Dendritic cell treated with granulocyte-macrophage colony-stimulating factor and Interleukin-4, amounts not matched to agents 40 ng/mL and 50 ng/mL, for 4 days (primary cell): ENCODE measurements at regions not wholly inside any gene's neighbourhood (a gene's known extent, or its start where the extent isn't known, plus 50 kb on each side); places are given as distances from the start of the nearest gene placed in this dataset.

Source experiments
- H3K27ac Mint-ChIP-seq: one replicate; pipeline ENCODE4 v1.8.0; 2022; ENCODE audit warnings: mild to moderate bottlenecking, mixed read lengths
- H3K27me3 Mint-ChIP-seq: one replicate; pipeline ENCODE4 v1.8.0; 2022; ENCODE audit warnings: mild to moderate bottlenecking, mixed read lengths
- H3K36me3 Mint-ChIP-seq: one replicate; pipeline ENCODE4 v1.8.0; 2022; ENCODE audit warnings: low read depth, mixed read lengths
- H3K4me1 Mint-ChIP-seq: one replicate; pipeline ENCODE4 v1.8.0; 2022; ENCODE audit warnings: low read depth, mixed read lengths
- H3K4me3 Mint-ChIP-seq: one replicate; pipeline ENCODE4 v1.8.0; 2022; ENCODE audit warnings: mild to moderate bottlenecking, moderate library complexity, mixed read lengths
- H3K9me3 Mint-ChIP-seq: one replicate; pipeline ENCODE4 v1.8.0; 2022; ENCODE audit warnings: mixed read lengths
- intact Hi-C: fragments of 100-400 bp; cut with micrococcal nuclease; formaldehyde crosslinking; loops from one replicate; pipeline ENCODE4 v1.15.0; 2022

- intact Hi-C loops: no loop called here
- Mint-ChIP-seq H3K9me3 (peaks cover 18% of the 10 kb centered on the region), H3K4me3 (no peak overlapping the region), H3K27ac (no peak overlapping the region), H3K36me3 (no peaks in the 10 kb centered on the region), H3K27me3 (no peaks in the 10 kb centered on the region), H3K4me1 (no peaks in the 10 kb centered on the region)
Observed at GRCh38 chr3:96169111-96169766, 645.2 kb upstream of the EPHA6 start.

GRCh38 chr3:96172917-96173316, 641.5 kb upstream of the EPHA6 start:
- H3K4me3 Mint-ChIP-seq: no peak overlapping the region
- peaks cover 31% of the 10 kb centered on the region for H3K9me3 Mint-ChIP-seq
- no peaks in the 10 kb centered on the region for H3K4me1 Mint-ChIP-seq
- no peaks in the 10 kb centered on the region for H3K27me3 Mint-ChIP-seq
- H3K36me3 Mint-ChIP-seq: no peaks in the 10 kb centered on the region
- intact Hi-C loops: no loop called here
- H3K27ac Mint-ChIP-seq: no peak overlapping the region

GRCh38 chr3:96175500-96175899, 638.9 kb upstream of the EPHA6 start:
- intact Hi-C loops: no loop called here
- H3K4me1 Mint-ChIP-seq: no peaks in the 10 kb centered on the region
- no peak overlapping the region for H3K4me3 Mint-ChIP-seq
- peaks cover 22% of the 10 kb centered on the region for H3K9me3 Mint-ChIP-seq
- no peaks in the 10 kb centered on the region for H3K27me3 Mint-ChIP-seq
- H3K27ac Mint-ChIP-seq: no peak overlapping the region
- H3K36me3 Mint-ChIP-seq: no peaks in the 10 kb centered on the region

- no peaks in the 10 kb centered on the region for H3K27me3 Mint-ChIP-seq
- no peaks in the 10 kb centered on the region for H3K4me1 Mint-ChIP-seq
- H3K27ac Mint-ChIP-seq: no peak overlapping the region
- H3K9me3 Mint-ChIP-seq: peaks cover 7% of the 10 kb centered on the region
- no peak overlapping the region for H3K4me3 Mint-ChIP-seq
- H3K36me3 Mint-ChIP-seq: no peaks in the 10 kb centered on the region
- intact Hi-C loops: no loop called here
Observed at GRCh38 chr3:96182756-96183155, 631.6 kb upstream of the EPHA6 start.

- no peaks in the 10 kb centered on the region for H3K27me3 Mint-ChIP-seq
- H3K4me3 Mint-ChIP-seq: no peak overlapping the region
- no peak overlapping the region for H3K27ac Mint-ChIP-seq
- no peaks in the 10 kb centered on the region for H3K4me1 Mint-ChIP-seq
- intact Hi-C loops: no loop called here
- peaks cover 7% of the 10 kb centered on the region for H3K9me3 Mint-ChIP-seq
- H3K36me3 Mint-ChIP-seq: no peaks in the 10 kb centered on the region
Observed at GRCh38 chr3:96183871-96184270, 630.5 kb upstream of the EPHA6 start.

- intact Hi-C loops: no loop called here
- no peak overlapping the region for H3K4me3 Mint-ChIP-seq
- H3K27ac Mint-ChIP-seq: no peak overlapping the region
- H3K27me3 Mint-ChIP-seq: no peaks in the 10 kb centered on the region
- H3K9me3 Mint-ChIP-seq: peaks cover 1% of the 10 kb centered on the region
- H3K4me1 Mint-ChIP-seq: no peaks in the 10 kb centered on the region
- H3K36me3 Mint-ChIP-seq: no peaks in the 10 kb centered on the region
Observed at GRCh38 chr3:96190024-96190616, 624.3 kb upstream of the EPHA6 start.

GRCh38 chr3:96192966-96193550, 621.3 kb upstream of the EPHA6 start:
- Mint-ChIP-seq H3K27ac (no peak overlapping the region), H3K4me3 (no peak overlapping the region), H3K9me3 (no peaks in the 10 kb centered on the region), H3K4me1 (no peaks in the 10 kb centered on the region), H3K27me3 (no peaks in the 10 kb centered on the region), H3K36me3 (no peaks in the 10 kb centered on the region)
- intact Hi-C loops: no loop called here

GRCh38 chr3:96200897-96201296, 613.5 kb upstream of the EPHA6 start:
- no peaks in the 10 kb centered on the region for H3K4me1 Mint-ChIP-seq
- H3K9me3 Mint-ChIP-seq: peaks cover 55% of the 10 kb centered on the region
- no peak overlapping the region for H3K4me3 Mint-ChIP-seq
- H3K27ac Mint-ChIP-seq: no peak overlapping the region
- intact Hi-C loops: no loop called here
- no peaks in the 10 kb centered on the region for H3K36me3 Mint-ChIP-seq
- no peaks in the 10 kb centered on the region for H3K27me3 Mint-ChIP-seq

- Mint-ChIP-seq H3K9me3 (peaks cover 55% of the 10 kb centered on the region), H3K27me3 (no peaks in the 10 kb centered on the region), H3K4me1 (no peaks in the 10 kb centered on the region), H3K4me3 (no peak overlapping the region), H3K27ac (no peak overlapping the region), H3K36me3 (no peaks in the 10 kb centered on the region)
- intact Hi-C loops: no loop called here
Observed at GRCh38 chr3:96201463-96201862, 612.9 kb upstream of the EPHA6 start.

- no peaks in the 10 kb centered on the region for H3K4me1 Mint-ChIP-seq
- no peak overlapping the region for H3K27ac Mint-ChIP-seq
- no peaks in the 10 kb centered on the region for H3K36me3 Mint-ChIP-seq
- no peaks in the 10 kb centered on the region for H3K27me3 Mint-ChIP-seq
- no peak overlapping the region for H3K4me3 Mint-ChIP-seq
- intact Hi-C loops: no loop called here
- peaks cover 55% of the 10 kb centered on the region for H3K9me3 Mint-ChIP-seq
Observed at GRCh38 chr3:96202181-96202580, 612.2 kb upstream of the EPHA6 start.

GRCh38 chr3:96209699-96210098, 604.7 kb upstream of the EPHA6 start:
- Mint-ChIP-seq H3K4me1 (no peaks in the 10 kb centered on the region), H3K27ac (no peak overlapping the region), H3K9me3 (peaks cover 12% of the 10 kb centered on the region), H3K36me3 (no peaks in the 10 kb centered on the region), H3K4me3 (no peak overlapping the region), H3K27me3 (no peaks in the 10 kb centered on the region)
- intact Hi-C loops: no loop called here

GRCh38 chr3:96213393-96213792, 601.0 kb upstream of the EPHA6 start:
- H3K27me3 Mint-ChIP-seq: no peaks in the 10 kb centered on the region
- no peaks in the 10 kb centered on the region for H3K4me1 Mint-ChIP-seq
- H3K27ac Mint-ChIP-seq: no peak overlapping the region
- H3K9me3 Mint-ChIP-seq: peaks cover 36% of the 10 kb centered on the region
- intact Hi-C loops: no loop called here
- no peak overlapping the region for H3K4me3 Mint-ChIP-seq
- no peaks in the 10 kb centered on the region for H3K36me3 Mint-ChIP-seq

GRCh38 chr3:96214941-96215340, 599.5 kb upstream of the EPHA6 start:
- intact Hi-C loops: no loop called here
- Mint-ChIP-seq H3K27me3 (no peaks in the 10 kb centered on the region), H3K36me3 (no peaks in the 10 kb centered on the region), H3K27ac (no peak overlapping the region), H3K4me1 (no peaks in the 10 kb centered on the region), H3K9me3 (peaks cover 32% of the 10 kb centered on the region), H3K4me3 (no peak overlapping the region)

GRCh38 chr3:96225494-96225893, 588.9 kb upstream of the EPHA6 start:
- H3K4me3 Mint-ChIP-seq: no peak overlapping the region
- no peak overlapping the region for H3K27ac Mint-ChIP-seq
- H3K9me3 Mint-ChIP-seq: peaks cover 9% of the 10 kb centered on the region
- intact Hi-C loops: no loop called here
- no peaks in the 10 kb centered on the region for H3K4me1 Mint-ChIP-seq
- no peaks in the 10 kb centered on the region for H3K36me3 Mint-ChIP-seq
- no peaks in the 10 kb centered on the region for H3K27me3 Mint-ChIP-seq

GRCh38 chr3:96233679-96234078, 580.7 kb upstream of the EPHA6 start:
- Mint-ChIP-seq H3K9me3 (no peaks in the 10 kb centered on the region), H3K27ac (no peak overlapping the region), H3K27me3 (no peaks in the 10 kb centered on the region), H3K4me1 (no peaks in the 10 kb centered on the region), H3K36me3 (no peaks in the 10 kb centered on the region), H3K4me3 (no peak overlapping the region)
- intact Hi-C loops: no loop called here
